Loucy (cell line): ENCODE measurements at regions not wholly inside any gene's neighbourhood (a gene's known extent, or its start where the extent isn't known, plus 50 kb on each side); places are given as distances from the start of the nearest gene placed in this dataset.

Source experiments
- CTCF ChIP-seq: fragments of 200-600 bp; sonication (generic); conservative IDR thresholded peaks from 2 replicates; pipeline ENCODE4 v1.5.1; 2014; ENCODE audit warnings: mild to moderate bottlenecking, antibody characterized with exemption, low read length
- EZH2phosphoT487 ChIP-seq: fragments of 200-600 bp; IDR thresholded peaks from 2 replicates; pipeline ENCODE4 v1.6.1; 2018; ENCODE audit warnings: antibody characterized with exemption, mild to moderate bottlenecking, moderate library complexity, borderline replicate concordance

DNA sequence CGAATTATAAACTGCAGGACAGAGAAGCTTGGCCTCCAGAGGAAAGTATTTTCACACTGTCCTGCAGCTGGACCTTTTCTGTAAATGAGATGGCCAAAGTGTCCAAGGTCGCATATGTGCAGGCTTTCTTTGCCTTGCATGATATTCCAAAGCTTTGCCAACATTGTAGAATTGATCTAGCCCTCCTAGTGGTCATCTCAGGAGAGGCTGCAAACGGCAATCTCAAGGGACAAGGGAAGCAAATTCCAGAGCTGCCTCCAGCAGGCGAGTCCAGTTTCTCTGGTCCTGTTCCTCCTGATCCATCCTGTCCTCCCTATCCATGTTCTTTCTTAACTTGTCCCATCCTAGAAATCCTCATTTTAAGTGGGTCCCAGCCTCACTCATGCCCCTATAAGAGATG is 373.4 kb upstream of the PCDH15 start:
- TF ChIP-seq CTCF (no peak), EZH2phosphoT487 (no peak)
